NB4 (cell line): ENCODE measurements at regions not wholly inside any gene's neighbourhood (a gene's known extent, or its start where the extent isn't known, plus 50 kb on each side); places are given as distances from the start of the nearest gene placed in this dataset.

ENCODE experiments used
- DNase-seq: peaks from one replicate; pipeline ENCODE4 v3.0.0; 2010; ENCODE audit warnings: low read depth
- H3K4me3 ChIP-seq: one replicate; pipeline ENCODE4 v1.5.1; 2011; ENCODE audit warnings: mild to moderate bottlenecking, low read depth, low read length, moderate library complexity
- CTCF ChIP-seq: IDR thresholded peaks from one replicate; pipeline ENCODE4 v1.5.1; 2012; ENCODE audit warnings: low read depth, low read length
- MAX ChIP-seq: IDR thresholded peaks from 2 replicates; pipeline ENCODE4 v1.6.1; 2011; ENCODE audit warnings: low read depth, low read length
- MYC ChIP-seq: IDR thresholded peaks from 2 replicates; pipeline ENCODE4 v1.6.1; 2011; ENCODE audit warnings: low read depth, low read length
- POLR2A ChIP-seq: IDR thresholded peaks from 2 replicates; pipeline ENCODE4 v1.6.1; 2011; ENCODE audit warnings: mild to moderate bottlenecking; ENCODE audit not compliant: insufficient read length; ENCODE audit errors: extremely low read depth

- DNase-seq = no peak
- H3K4me3 ChIP-seq = no peak overlapping the region
- TF ChIP-seq POLR2A (no peak), CTCF (no peak), MYC (no peak), MAX (no peak)
Measured at GRCh38 chr6:133001040-133001565, 186.7 kb downstream of the RPS12 start.

- no peak for DNase-seq
- TF ChIP-seq POLR2A = no peak
- TF ChIP-seq MYC = no peak
- no peak for TF ChIP-seq CTCF
- no peak for TF ChIP-seq MAX
- H3K4me3 ChIP-seq = no peak overlapping the region
Measured at GRCh38 chr6:133004304-133004884, 190.0 kb downstream of the RPS12 start.

GRCh38 chr6:133012774-133013173 lies 198.4 kb downstream of the RPS12 start:
- H3K4me3 ChIP-seq = no peak overlapping the region
- DNase-seq = no peak
- no peak for TF ChIP-seq MAX
- TF ChIP-seq CTCF = no peak

- H3K4me3 ChIP-seq = no peak overlapping the region
- DNase-seq = no peak
- TF ChIP-seq POLR2A = no peak
- TF ChIP-seq MYC = no peak
- no peak for TF ChIP-seq MAX
- TF ChIP-seq CTCF = no peak
Measured at GRCh38 chr6:133016631-133017030, 202.3 kb downstream of the RPS12 start.

- no peak for DNase-seq
- TF ChIP-seq MYC (no peak), POLR2A (no peak), CTCF (no peak), MAX (no peak)
- H3K4me3 ChIP-seq = no peak overlapping the region
Measured at GRCh38 chr6:133017581-133017980, 203.2 kb downstream of the RPS12 start.
